Coronary artery (tissue), 2 donors: ENCODE measurements at regions not wholly inside any gene's neighbourhood (a gene's known extent, or its start where the extent isn't known, plus 50 kb on each side); places are given as distances from the start of the nearest gene placed in this dataset.

Experiments
- DNase-seq: peaks from one replicate; pipeline ENCODE4 v3.0.0-alpha.2; 2017; ENCODE audit warnings: low spot score
- H3K27ac ChIP-seq, 2 donors: fragments of 200-600 bp; sonication (generic); one replicate each; pipeline ENCODE4 v1.5.1; 2016 to 2019
- H3K4me3 ChIP-seq: fragments of 200-600 bp; sonication (generic); 2 replicates; pipeline ENCODE4 v1.5.1; 2016; ENCODE audit warnings: mild to moderate bottlenecking, moderate library complexity
- TF ChIP-seq, protein P1 (sequence below): fragments of 200-600 bp; sonication (generic); IDR thresholded peaks from one replicate; pipeline ENCODE4 v1.5.1; 2019; ENCODE audit warnings: antibody characterized with exemption

DNA sequence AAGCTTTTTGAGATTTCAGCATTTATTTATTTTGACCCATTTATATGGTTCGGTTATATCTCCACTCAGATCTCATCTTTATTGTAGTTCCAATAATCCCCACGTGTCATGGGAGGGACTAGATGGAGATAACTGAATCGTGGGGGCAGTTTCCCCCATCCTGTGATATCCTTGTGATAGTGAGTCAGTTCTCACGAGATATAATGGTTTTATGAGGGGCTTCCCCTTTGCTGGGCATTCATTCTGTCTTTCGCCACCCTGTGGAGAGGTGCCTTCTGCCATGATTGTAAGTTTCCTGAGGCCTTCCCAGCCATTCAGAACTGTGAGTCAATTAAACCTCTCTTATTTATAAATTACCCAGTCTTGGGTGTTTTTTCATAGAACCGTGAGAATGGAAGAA, 96.5 kb upstream of the PCSK1 start:
- Histone ChIP-seq H3K27ac (no peak overlapping the region), H3K4me3 (no peak overlapping the region)
- TF ChIP-seq, protein P1, sequence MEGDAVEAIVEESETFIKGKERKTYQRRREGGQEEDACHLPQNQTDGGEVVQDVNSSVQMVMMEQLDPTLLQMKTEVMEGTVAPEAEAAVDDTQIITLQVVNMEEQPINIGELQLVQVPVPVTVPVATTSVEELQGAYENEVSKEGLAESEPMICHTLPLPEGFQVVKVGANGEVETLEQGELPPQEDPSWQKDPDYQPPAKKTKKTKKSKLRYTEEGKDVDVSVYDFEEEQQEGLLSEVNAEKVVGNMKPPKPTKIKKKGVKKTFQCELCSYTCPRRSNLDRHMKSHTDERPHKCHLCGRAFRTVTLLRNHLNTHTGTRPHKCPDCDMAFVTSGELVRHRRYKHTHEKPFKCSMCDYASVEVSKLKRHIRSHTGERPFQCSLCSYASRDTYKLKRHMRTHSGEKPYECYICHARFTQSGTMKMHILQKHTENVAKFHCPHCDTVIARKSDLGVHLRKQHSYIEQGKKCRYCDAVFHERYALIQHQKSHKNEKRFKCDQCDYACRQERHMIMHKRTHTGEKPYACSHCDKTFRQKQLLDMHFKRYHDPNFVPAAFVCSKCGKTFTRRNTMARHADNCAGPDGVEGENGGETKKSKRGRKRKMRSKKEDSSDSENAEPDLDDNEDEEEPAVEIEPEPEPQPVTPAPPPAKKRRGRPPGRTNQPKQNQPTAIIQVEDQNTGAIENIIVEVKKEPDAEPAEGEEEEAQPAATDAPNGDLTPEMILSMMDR, result no peak
- DNase-seq, result no peak

DNA sequence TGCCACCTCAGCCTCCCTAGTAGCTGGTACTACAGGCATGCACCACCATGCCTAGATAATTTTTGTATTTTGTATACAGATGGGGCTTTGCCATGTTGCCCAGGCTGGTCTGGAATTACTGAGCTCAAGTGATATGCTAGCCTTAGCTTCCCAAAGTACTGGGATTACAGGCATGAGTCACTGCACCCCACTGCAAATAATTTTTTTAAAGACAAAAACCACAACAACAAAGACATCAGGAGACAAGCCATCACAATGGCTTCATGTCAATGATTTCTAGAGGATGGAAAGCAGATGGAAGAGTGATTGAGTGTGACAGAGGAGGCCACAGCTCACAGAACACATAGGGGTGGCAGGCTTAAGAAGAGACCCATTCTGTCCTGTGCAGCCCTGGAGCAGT, 97.9 kb upstream of the PCSK1 start:
- DNase-seq, result no peak
- Histone ChIP-seq H3K4me3 (no peak overlapping the region), H3K27ac (no peak overlapping the region)
- TF ChIP-seq, protein P1, result no peak

DNA sequence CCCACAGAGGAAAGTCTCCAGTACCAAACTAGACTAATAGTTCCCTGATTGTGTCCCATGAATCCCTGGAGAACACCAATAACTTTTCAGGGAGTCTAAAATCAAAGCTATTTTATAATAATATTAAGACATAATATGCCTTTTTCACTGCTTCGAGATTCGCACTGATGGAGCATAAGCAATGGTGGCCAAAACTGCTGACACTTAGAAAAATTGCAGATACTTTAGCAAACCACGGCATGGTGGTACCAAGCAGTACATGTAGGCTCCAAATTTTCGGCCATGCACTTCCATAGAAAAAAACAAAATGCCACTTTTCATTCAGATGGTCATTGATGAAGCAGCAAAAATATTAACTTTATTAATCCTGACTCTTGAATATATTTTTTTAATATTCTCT, 100.3 kb upstream of the PCSK1 start:
- Histone ChIP-seq H3K27ac (no peak overlapping the region), H3K4me3 (no peak overlapping the region)
- TF ChIP-seq, protein P1, result no peak
- DNase-seq, result no peak

DNA sequence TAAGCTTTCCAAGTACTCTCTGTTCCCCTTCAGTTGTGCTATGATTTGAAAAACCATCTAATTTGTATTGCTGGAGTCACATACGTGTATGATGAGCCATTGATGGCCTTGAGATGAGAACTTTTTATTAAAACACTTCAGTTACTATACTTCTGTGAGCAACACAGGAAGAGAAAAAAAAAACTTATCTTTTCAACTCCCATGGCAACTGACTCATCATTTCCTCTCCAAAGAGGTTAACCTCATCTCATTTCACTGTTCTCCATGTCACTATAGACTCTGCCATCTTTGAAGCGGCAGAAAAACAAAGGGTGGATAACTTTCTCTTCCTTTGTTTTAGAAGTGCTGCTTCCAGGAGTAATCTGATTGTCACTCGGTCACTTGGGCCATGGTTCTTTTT, 104.3 kb upstream of the PCSK1 start:
- DNase-seq, result no peak
- Histone ChIP-seq H3K27ac (no peak overlapping the region), H3K4me3 (no peak overlapping the region)
- TF ChIP-seq, protein P1, result no peak

DNA sequence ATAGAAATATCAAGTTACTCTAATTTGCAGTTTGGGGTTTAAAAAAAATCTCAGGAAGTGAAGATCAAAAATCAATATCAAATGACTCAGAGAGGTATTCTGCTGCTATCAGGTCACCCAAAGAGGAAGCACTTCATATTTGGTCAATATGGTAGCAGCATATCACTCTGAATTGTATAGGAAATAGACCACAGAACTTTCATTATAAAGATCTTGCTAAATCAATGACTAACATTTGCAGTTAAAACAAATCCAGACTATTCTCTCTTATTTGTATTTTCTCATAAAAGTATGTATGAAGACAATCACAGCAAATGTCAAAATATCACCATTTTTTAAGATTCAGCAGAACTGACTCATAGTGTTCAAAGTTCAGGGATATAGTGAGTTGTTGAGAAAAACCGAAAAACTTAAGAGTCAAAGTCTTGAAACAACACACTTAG, 105.8 kb upstream of the PCSK1 start:
- no peak overlapping the region for H3K27ac ChIP-seq
- TF ChIP-seq, protein P1, result no peak
- no peak for DNase-seq
- H3K4me3 ChIP-seq, result no peak overlapping the region

DNA sequence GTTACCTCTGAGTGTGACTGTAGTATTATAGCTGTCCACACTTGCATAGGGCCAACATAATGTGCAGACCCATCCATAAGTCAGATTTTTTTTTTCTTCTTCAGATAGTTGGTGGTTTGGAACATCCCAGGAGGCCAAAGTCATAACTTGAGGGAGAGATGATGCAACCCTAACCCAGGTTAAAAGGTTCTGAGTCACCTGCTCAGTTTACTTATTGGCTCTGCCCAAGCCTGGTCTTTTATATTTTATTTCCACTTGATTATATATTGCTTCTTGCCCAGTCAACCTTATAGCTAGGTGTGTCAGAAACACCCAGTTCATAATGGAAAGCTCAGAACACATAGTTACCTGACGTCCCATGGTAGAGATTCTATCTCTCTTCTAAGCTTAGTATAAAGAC, 113.1 kb upstream of the PCSK1 start:
- TF ChIP-seq, protein P1, result no peak
- no peak overlapping the region for H3K4me3 ChIP-seq

DNA sequence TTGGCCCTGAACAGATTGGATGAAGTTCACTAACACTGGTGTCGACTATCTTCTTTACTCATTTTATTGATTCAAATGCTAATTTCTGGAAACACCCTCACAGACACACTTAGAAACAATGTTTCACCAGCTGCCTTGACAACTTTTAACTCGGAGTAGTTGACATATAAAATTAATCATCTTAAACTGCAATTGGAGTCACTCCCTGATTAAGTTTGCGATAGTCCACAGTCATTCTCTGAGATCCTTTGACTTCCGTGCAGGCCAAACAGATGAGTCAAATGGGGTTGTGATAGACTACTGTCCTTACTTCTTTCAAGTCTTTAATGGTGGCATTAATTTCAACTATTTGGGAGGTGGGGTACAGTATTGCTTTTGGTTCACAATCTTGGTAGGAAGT, 114.4 kb upstream of the PCSK1 start:
- H3K27ac ChIP-seq, result no peak overlapping the region
- TF ChIP-seq, protein P1, result no peak
- DNase-seq, result no peak

More for the DNA sequence above, 113.1 kb upstream of the PCSK1 start:
- no peak overlapping the region for H3K27ac ChIP-seq
- no peak for DNase-seq

More for the DNA sequence above, 114.4 kb upstream of the PCSK1 start:
- no peak overlapping the region for H3K4me3 ChIP-seq
